ENCODE measurements at regions not wholly inside any gene's neighbourhood (a gene's known extent, or its start where the extent isn't known, plus 50 kb on each side); places are given as distances from the start of the nearest gene placed in this dataset.

- no peak for DNase-seq
- no peaks in the 10 kb centered on the region for H3K9me3 Mint-ChIP-seq
- 0 out of 2 replicates have a peak, but pooled peaks cover under 1% of the 10 kb centered on the region for H3K36me3 Mint-ChIP-seq (ENCODE audit: low read depth)
- 0 out of 2 replicates have a peak, but pooled peaks cover 2% of the 10 kb centered on the region for H3K27me3 Mint-ChIP-seq (ENCODE audit: insufficient read depth)
- peaks cover 62% of the 10 kb centered on the region for H3K4me1 Mint-ChIP-seq (ENCODE audit: low read depth)
- no peak for TF ChIP-seq CTCF (IDR thresholded peaks at IDR 0.05)
- H3K4me3 Mint-ChIP-seq, result no peak overlapping the region
- peak overlapping the region; percentile 24; the same call in 1 of the 2 replicates for H3K27ac Mint-ChIP-seq
Measured at GRCh38 chr3:44069276-44069675, 172.4 kb upstream of the TOPAZ1 start.

- Mint-ChIP-seq H3K27ac (no peak overlapping the region), H3K36me3 (ENCODE audit: low read depth) (no peaks in the 10 kb centered on the region)
- no peak for TF ChIP-seq CTCF (IDR thresholded peaks at IDR 0.05)
Measured at GRCh38 chr3:44070841-44071546, 170.7 kb upstream of the TOPAZ1 start.

GRCh38 chr3:44072601-44073540 is 168.8 kb upstream of the TOPAZ1 start:
- Mint-ChIP-seq H3K27ac (no peak overlapping the region), H3K4me3 (no peak overlapping the region), H3K4me1 (ENCODE audit: low read depth) (peaks cover 57% of the 10 kb centered on the region), H3K27me3 (ENCODE audit: insufficient read depth) (peaks cover 2% of the 10 kb centered on the region; the same call in 1 of the 2 replicates), H3K36me3 (ENCODE audit: low read depth) (no peaks in the 10 kb centered on the region), H3K9me3 (no peaks in the 10 kb centered on the region)
- DNase-seq, result no peak
- no peak for TF ChIP-seq CTCF (IDR thresholded peaks at IDR 0.05)

More at GRCh38 chr3:44070841-44071546, 170.7 kb upstream of the TOPAZ1 start:
- Mint-ChIP-seq H3K4me1 (ENCODE audit: low read depth) (peaks cover 61% of the 10 kb centered on the region), H3K4me3 (no peak overlapping the region), H3K27me3 (ENCODE audit: insufficient read depth) (peaks cover 2% of the 10 kb centered on the region; the same call in 1 of the 2 replicates), H3K9me3 (no peaks in the 10 kb centered on the region)
- no peak for DNase-seq

GRCh38 chr3:44074181-44074580 is 167.5 kb upstream of the TOPAZ1 start:
- TF ChIP-seq CTCF (IDR thresholded peaks at IDR 0.05), result no peak
- no peaks in the 10 kb centered on the region for H3K36me3 Mint-ChIP-seq (ENCODE audit: low read depth)
- no peak overlapping the region; the same call in 1 of the 2 replicates for H3K27ac Mint-ChIP-seq
- H3K9me3 Mint-ChIP-seq, result no peaks in the 10 kb centered on the region
- no peak overlapping the region for H3K4me3 Mint-ChIP-seq
- H3K4me1 Mint-ChIP-seq (ENCODE audit: low read depth), result peaks cover 47% of the 10 kb centered on the region
- no peak for DNase-seq
- peaks cover 2% of the 10 kb centered on the region; the same call in 1 of the 2 replicates for H3K27me3 Mint-ChIP-seq (ENCODE audit: insufficient read depth)

- Mint-ChIP-seq H3K27me3 (ENCODE audit: insufficient read depth) (peaks cover 2% of the 10 kb centered on the region; the same call in 1 of the 2 replicates), H3K36me3 (ENCODE audit: low read depth) (no peaks in the 10 kb centered on the region; the same call in 1 of the 2 replicates), H3K27ac (peak overlapping the region; percentile 11; the same call in 1 of the 2 replicates), H3K9me3 (no peaks in the 10 kb centered on the region), H3K4me3 (no peak overlapping the region), H3K4me1 (ENCODE audit: low read depth) (peaks cover 41% of the 10 kb centered on the region)
- DNase-seq, result no peak
- no peak for TF ChIP-seq CTCF (IDR thresholded peaks at IDR 0.05)
Measured at GRCh38 chr3:44076221-44076829, 165.4 kb upstream of the TOPAZ1 start.
